Activated CD4-positive, alpha-beta T cell treated with anti-CD3 and anti-CD28 coated beads, Interleukin-2, amount 50 U/mL, for 1 hour (primary cell): ENCODE measurements at regions not wholly inside any gene's neighbourhood (a gene's known extent, or its start where the extent isn't known, plus 50 kb on each side); places are given as distances from the start of the nearest gene placed in this dataset.

Experiments used
- DNase-seq: peaks from one replicate; pipeline ENCODE4 v3.0.0-alpha.2; 2020

DNA sequence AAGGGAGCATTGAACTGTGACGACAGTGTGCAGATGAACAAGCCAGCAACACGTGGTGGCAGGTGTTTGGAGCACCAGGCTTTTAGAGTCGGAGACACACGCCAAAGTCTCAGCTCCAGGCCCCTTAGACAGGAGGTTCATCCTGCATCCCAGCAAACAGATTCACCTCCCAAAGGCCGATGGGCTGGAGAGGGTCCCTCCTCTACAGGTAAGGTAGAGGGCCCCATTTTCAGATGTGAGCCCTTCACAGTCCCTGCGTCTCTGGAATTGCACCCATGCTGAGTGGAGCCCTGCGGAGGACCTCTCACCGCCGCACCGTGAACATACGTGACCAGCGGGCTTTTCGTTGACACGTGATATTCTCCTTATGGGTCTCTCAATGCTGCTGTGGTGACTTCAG, 109.0 kb upstream of the B3GAT1 start:
- no peak for DNase-seq

DNA sequence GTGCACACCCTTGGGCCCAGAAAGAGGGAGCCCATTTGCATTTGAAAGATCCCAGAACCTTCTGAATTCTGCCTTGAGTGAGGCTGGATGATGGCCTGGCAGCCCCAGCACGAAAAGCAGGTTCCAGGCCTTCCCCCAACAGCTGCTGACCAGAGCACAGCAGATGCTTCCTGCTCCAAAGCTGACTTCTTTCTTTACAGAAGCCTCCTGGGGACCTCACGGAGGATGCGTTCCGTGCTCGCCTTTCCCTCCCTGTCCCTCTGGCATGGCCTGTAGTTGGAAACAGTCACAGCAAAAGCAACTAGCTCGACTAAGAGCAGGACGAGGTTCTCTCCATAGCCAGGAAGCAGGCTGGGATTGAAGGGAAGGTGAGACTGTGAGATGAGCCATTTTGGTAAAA, 107.7 kb upstream of the B3GAT1 start:
- DNase-seq, result no peak

DNA sequence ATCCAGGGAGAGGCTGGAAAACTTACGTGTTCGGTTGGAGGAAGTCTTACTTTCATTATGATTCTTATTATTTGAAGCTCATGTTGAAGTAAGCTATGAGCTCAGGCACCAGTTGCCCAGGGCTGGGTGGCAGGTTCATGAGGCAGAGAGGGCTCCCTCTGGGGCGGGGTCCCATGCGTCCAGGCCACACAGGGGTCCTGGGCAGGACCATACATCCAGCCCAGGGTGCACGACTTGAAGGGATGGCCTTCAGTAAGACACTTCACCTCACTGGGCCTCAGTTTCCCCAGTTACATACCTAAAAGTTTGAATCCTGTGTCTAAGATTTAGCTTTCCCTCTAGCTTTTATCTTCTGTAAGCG, 107.3 kb upstream of the B3GAT1 start:
- no peak for DNase-seq

DNA sequence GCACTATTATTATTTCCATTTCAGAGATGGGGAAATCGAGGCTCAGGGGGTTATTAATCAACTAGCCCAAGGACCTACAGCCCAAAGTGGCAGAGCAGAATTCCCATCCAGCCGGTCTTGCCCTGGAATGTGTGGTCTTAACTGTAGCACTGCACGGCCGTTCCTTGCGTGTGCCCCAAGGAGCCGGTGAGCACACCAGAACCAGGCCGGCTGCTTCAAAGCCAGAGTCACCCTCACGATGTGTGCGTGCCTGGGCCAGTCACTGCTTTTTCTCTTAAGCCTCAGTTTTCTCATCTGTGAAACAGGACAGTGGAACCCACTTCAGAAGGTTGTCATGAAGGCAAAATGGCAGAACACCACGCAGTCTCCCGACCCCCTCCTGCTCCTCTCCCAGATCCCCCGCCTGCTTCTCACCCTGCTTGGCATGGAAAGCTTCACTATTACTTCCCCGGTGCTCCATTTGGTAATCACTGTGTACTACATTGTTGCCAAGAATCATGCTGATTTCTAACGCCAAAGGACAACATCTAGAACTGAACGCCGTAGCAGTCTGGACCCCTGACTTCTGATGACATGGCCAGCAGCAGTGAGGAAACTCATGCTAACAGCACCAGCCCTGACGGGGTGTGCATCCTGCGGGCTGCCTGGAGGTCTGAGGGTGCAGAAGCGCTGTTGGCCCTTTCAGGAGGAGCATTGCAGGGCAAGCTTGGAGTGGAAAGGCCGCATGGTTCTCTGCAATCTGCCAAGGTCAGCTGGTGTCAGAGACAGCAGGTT, 106.8 kb upstream of the B3GAT1 start:
- DNase-seq, result no peak

DNA sequence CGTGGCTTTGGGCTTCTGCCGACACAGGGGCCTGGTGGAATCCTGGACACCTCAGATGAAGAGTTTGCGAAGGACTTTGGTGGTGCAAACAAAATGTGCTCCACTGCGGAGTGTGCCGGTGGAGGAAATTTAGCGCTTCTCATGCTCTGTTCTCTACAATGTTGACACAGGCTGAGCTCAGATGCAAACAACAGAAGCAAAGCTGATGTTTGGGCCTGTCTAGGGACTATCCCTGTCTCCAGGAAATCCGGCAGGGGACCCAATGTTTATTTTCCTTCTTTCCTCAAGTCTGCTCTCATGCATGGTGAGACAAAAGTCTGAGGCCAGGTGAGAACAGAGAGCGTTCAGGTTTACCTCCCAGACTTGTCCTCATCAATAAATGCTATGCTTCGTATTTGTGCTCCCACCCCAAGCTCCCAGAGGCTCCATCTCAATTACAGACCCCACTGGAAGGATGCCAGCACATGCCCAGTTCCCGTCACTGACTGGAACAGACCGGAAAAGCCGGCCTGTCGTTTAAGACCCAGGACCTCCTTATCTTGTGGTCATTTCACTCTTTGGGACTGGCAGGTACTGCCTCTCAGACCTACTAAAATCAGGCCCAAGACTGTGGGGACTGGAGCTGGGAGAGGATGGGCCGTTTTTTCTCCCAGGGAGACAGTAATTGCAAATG, 105.7 kb upstream of the B3GAT1 start:
- no peak for DNase-seq

DNA sequence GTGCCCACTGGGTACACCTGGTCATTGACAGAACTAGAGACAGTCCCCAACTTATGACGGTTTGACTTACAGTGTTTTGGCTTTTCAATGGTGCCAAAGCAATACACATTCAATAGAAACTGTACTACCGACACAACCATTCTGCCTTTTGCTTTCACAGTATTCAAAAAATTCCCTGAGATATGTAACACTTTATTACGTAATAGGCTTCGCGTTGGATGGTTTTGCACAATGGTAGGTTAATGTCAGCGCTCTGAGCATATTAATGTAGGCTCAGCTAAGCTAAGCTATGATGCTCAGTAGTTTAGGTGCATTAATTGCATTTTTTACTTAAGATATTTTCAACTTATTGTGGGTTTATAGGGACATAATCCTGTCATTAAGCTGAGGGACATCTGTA, 105.1 kb upstream of the B3GAT1 start:
- DNase-seq, result no peak

DNA sequence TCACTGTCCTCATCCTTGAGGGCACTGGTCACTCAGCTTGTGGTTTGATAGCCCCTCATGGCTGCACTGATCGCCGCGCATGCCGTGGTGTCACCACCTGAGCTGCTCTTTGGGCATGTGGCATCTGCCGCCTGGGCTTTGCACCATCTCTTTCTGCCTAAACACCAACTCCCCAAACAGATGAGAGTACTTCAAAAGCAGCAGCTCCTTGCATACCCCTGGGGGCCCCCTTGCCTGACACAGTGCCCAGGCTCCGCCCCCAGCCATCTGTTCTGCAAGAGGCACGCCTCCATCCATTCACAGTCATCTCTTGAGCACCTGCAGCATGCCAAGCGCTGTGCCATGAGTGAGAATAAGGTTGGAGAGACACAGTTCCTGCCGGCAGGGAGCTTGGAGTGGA, 104.5 kb upstream of the B3GAT1 start:
- DNase-seq, result no peak

DNA sequence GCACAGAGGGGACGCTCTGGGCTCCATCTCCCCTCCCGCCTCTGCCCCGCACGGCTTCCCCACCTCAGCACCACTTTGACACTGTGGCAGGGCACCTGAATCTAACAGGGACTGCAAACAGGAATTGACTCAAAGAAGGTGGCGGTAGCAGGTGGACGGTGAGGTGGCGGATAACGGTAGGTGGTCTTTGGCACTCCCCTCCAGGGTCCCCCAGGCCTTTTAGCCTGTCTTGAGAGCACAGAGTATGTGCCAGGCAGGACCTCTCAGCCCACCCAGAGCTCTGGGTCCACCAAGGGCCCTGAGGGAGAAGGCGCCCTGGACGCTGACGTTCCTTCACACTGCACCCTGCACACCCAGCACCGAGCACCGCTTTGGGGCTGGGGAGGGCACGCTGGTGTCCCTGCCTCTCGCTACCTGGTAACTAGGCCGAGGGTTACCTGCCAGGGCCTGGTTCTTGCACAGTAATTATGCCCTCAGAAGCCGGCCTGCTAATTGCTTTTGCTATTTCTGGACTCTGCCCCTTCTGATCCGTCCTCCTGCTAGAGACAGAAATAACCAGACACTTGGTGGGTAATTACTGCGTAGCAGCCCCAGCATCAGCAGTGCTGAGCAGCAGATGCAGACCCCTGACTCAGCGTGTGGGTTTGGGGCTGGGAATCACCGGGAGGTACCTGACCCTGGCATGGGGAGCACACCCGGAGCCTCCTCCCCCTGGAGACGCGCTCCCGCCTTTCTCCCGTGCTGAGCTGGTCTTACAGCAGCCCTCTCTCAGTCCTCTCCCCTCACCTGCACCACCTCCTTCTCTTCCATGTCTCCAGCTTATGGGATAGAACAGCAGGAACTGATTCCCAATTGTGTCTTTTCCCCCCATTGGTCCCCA, 103.3 kb upstream of the B3GAT1 start:
- no peak for DNase-seq

DNA sequence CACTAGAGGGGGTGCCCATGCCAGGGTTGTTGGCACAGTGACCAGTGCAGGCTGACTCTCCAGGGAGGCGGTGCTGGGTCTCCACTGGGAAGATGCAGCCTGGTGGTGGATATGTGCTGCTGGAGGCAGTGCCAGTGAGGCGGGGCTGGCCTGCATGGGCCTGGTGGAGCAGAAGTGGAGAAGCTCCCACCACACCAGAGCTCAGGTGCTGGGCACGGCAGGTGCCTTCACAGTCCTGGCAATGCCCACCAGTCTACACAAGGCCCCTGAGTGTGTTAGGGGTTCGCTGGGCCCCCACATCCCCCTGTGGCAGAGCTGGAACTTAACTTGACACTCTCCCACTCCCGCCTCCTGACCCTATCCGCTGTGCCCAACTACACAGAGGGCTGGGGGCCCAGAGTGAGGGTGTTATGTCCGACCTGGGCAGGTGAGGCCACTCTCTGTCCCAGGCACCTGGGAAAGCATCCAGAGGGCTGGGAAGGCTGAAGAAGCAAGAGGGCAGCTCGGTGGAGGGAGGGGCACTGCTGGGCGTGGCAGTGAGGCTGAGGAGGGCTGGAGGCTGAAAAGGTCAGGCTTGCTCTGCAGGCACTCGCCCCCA, 102.4 kb upstream of the B3GAT1 start:
- DNase-seq, result no peak

DNA sequence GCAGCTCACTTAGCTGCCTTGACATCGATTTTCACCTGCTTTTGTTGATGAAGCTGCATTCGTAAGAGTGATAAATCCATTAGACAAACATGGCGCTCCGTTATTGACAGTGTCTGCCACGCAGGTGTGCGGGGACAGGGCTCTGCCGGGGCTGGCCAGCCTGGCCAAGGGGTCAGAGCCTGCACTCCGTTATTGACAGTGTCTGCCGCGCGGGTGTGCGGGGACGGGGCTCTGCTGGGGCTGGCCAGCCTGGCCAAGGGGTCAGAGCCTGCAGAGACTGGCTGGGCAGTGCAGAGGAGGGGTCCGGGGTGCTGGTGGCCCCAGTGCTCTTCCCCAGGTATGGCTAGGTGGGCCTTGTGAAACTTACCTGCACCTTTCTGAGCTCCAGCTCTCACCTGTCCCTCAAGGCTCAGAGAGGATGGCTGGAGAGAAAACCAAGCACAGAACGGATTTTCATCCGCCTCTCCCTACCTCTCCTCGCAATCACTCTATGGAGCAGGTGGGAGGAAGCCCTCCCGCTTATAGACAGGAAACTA, 101.6 kb upstream of the B3GAT1 start:
- no peak for DNase-seq

DNA sequence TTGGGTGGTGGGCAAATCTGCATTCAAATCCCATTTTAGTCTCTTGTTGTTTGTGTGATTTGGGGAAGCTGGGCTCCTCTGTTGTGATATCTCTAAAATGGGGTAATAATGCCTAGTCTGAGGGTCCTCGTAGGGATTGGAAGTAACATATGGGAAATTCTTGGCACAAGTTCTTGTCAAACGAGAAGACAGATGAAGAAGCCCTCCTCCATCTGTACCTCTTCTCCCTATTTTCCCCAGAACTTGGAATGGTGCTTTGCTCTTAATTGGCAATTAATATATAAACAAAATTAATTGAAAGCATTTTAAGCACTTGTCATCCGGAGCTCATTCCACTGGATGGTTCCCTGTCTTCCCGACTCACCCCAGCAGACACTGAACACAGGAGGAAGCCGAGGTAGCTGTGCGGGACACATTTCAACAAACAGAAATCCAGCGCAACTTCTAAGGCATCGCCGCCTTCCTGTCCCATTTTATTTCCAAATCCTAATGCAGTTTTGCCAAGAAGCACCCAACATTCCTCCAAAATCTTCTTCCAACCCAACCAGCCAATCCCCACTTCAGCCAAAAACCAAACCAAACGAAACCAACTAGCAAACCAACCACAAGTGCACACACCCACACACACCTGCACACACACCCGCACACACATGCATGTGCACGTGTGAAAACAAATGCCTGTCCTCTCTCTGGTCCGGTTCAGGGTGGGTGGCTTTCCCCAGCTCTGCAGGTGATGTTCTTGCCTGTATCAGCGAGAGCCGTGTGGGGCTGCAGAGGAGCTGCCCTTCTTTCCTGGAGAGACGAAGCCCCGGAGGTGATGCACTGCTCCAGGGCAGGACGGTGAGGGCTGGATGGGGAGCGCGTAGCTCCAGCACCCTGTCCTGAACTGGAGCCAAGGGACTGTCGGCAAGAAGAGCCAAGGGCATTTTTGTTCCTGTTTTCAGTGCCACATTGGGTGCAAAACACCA, 100.8 kb upstream of the B3GAT1 start:
- DNase-seq, result no peak

DNA sequence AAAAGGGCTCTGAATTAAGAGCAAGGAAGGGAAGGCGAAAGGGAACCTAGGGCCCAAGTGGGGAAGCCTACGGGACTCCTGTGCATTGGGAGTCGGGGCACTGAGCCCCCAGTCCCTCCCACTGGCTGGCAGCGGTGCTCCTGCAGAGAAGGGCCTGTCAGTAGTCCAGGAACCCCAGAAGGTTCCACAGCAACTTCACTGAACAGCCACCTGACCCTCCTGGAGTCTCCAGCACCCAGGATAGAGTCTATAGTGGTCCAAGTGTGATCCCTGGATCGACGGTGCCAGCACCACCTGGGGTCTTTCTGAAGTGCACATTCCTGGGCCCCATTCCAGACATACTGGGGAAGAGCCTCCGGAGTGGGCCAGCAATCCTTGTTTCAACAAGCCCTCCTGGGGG, 100.0 kb upstream of the B3GAT1 start:
- no peak for DNase-seq

DNA sequence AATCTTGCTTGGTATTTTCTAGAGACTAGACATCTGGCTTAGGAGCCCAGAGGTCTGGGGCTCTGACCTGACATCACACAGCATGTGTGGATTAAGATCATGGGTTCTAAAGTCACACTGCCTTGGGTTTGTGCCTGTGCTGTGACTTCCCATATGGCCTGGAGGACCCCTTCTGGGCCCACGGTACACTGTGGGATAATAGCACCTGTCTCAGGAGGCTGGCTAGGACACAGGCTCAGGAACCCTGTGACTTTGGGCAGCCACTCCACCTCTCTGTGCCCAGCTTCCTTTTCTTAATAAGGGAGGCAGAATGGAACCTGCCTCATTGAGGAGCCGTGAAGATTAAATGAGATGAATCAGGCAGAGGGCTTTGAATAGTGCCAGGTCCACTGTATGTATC, 99.2 kb upstream of the B3GAT1 start:
- DNase-seq, result no peak

DNA sequence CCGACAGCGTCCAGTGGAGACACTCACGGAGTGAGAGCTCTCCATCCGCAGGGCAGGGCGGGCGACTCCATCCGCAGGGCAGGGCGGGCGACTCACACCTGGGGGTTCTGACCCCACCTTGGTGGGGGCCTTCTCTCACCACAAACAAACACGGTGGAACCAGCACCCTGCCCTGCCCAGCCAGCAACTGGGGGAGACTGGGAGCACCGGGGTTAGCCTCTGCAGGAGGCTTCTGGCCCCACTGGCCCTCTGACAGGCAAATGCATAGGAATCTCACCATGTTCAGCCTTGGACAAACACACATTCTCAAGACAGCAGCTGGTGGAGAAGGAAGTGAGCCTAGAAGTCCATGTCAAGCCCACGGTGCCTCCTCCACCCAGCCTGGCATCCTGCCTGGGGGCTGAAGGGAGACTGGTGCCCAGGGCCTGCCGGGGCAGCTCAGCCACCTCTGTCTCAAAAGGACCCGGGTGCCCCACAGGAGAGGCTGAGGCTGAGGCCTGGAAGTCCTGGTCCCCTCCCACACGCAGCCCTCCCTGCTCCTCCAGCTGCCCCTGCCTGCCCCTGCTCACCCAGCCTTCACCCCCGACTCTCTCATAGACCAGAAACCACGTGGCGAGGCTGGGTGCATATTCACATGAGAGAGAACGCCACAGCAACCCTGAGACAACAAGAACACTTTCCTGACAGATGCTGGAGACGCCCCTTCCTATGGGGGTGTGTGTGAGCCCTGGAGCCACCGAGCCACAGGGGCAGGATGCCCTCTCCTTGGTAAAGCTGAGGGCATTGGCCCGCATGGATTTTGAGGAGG, 98.4 kb upstream of the B3GAT1 start:
- DNase-seq, result no peak

DNA sequence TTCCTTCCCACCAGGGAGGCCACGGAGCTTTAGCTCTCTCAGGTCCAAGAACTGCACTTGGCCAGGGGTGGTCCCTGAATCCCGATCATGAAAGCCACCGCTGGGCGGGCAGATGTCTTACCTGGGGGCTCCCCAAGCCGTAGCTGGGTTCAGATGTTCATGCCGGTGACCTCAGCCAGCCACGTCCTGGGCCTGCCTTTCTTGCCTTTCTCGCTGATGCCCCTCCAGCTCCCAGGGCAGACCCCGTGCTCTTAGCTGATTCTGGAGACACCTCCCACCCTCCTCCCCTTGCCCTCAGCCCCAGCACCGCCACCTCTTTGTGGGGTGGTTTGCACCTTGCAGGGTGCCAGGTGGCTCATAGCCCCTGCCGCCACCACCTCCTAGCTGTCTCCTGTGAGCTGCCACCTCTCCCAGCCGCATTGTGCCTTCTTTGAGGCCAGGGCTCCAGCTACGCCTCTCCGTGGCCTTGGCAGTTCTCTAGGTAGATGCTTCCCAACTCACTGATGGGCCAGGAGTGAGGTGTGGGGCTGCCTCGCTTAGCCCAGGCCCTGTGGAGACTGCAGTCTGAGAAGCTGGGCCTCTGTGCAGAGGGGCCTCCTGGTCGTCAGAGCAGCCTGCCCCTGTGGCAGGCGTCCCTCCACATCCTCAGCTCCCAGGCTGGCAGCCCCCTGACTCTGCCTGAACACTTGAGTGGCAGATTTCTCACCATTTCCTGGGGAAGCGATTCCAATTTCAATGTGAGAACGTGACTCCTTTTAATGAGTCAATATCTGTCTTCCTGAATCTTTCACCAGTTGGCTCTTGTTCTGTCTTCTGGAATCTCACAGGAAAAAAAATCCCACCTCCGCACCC, 97.6 kb upstream of the B3GAT1 start:
- no peak for DNase-seq

DNA sequence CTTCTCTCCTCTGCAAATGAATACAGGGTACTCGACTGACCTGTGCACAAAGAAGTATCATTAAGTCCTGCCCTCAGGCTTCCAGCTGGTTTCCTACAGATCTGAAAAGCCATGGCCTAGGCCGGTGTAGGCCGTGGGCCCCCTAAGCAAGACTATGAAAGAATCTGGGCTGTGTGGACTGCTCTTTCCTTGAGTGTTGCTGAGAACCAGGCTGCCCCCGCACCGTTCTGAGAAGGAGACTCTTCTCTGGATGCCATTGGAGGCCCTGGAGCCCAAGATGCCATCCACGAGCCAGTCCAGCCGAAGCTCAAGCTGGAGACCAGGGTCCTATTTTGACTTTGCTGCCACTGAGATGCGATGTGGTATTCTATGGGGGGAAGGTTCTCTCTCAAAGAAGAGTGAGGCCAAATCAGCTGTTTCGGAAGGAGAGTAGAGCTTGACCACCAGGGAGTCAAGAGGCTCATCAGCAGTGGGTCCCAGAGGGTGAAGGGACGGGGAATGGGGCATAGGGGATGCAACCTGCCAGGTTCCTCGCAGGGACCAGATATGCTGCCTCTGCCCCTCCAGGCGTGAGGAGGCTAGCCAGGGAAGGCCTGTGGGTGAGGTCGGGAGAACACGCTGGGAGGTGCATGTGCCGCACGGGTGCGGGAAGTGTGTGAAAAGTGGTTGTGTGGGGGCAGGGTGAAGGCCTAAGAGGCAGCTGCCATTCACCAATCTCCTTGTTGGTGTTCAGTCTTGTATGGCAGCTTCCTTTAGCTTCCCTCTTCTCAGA, 96.4 kb upstream of the B3GAT1 start:
- DNase-seq, result no peak

DNA sequence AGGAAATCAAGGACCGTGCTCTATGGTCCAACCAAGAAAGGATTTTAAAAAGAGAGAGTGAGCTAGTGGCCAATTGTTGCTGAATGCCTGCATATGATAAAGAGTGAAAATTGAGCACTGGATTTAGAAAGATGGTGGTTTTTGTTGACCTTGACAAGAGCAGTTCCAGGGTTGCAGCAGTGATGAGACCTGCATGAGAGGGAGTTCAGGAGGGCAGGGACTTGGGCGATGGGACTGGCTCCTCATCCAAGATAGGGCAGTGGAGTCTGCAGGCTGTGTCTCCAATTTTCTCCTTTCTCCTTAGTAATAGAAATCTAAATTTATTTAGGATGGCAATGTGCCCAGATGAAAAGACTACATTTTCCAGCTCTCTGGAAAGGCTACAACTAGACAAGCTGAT, 94.0 kb upstream of the B3GAT1 start:
- no peak for DNase-seq

DNA sequence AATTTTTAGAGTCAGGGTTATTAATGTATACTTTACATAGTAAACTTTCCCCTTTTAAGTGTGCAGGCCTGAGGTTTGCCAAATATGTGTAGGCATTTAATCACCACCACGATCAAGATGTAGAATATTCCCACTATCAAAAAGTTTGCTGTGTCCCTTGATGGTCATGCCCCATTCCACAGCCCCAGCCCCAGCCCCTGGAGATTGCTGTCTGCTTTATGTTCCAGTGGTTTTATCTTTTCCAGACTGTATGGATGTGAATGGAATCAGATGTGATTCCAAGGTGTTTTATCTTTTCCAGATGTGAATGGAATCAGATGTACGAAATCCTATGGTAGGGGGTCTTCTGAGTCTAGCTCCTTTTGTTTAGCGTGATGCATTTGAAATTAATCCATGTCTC, 93.1 kb upstream of the B3GAT1 start:
- no peak for DNase-seq
